Tibial nerve (tissue), 4 donors: ENCODE measurements at regions not wholly inside any gene's neighbourhood (a gene's known extent, or its start where the extent isn't known, plus 50 kb on each side); places are given as distances from the start of the nearest gene placed in this dataset.

Experiments
- CTCF ChIP-seq, 5 experiments: fragments of 200-600 bp in 3 of 5; fragments of 450-650 bp in 2 of 5; sonication (generic) in 3 of 5; IDR thresholded peaks; one replicate each; pipeline ENCODE4 v1.5.1; 2016 to 2019; ENCODE audit warnings: antibody characterized with exemption in 5 of 5, mild to moderate bottlenecking in 3 of 5, moderate library complexity in 2 of 5
- EP300 ChIP-seq, 2 donors: sonication (generic); formaldehyde crosslinking; IDR thresholded peaks; one replicate each; pipeline ENCODE4 v1.6.1; 2017; ENCODE audit warnings: antibody characterized with exemption in 2 of 2, mild to moderate bottlenecking in 1 of 2
- POLR2A ChIP-seq, 2 donors: fragments of 450-650 bp; IDR thresholded peaks; one replicate each; pipeline ENCODE4 v1.6.1; 2017; ENCODE audit warnings: antibody characterized with exemption in 2 of 2, mild to moderate bottlenecking in 2 of 2, moderate library complexity in 2 of 2

DNA sequence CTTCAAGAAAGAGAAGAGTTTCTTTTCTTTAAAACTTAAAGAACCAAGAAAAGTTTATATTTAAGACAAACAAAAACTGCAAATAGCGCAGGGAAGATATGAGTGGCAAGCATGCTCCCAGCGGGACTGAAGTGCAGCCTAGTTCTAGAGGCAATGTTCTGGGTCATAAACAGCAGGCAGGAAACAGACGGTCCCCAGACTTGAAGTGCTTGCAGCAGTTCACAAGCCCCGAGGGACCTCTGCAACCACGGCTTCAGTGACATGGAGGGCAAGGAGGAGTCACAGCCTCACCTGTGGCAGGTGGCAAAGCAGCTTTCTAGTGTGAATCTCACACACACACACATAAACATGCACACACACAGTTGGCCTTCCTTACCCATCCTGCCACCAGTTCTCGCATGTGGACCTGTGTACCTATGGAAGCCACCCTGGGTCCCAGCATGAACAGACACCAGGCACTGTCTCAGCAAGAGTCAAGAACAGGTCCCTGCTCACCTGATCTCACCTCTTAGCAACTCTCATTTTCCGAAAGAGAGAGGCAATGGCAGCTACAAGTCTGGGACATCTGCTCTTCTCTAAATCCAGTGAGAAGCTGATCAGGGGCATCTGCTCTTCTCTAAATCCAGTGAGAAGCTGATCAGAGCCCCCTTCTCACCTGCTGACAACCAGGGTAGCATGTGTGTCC, 162.0 kb downstream of the EFNB2 start:
- TF ChIP-seq CTCF (IDR thresholded peaks at IDR 0.05) (no peak), POLR2A (IDR thresholded peaks at IDR 0.05) (no peak), EP300 (IDR thresholded peaks at IDR 0.05) (no peak)
